Astrocyte (in vitro differentiated cells and primary cell): ENCODE measurements at regions not wholly inside any gene's neighbourhood (a gene's known extent, or its start where the extent isn't known, plus 50 kb on each side); places are given as distances from the start of the nearest gene placed in this dataset.

Experiments
- DNase-seq: peaks from one replicate; pipeline ENCODE4 v3.0.0-alpha.2; 2010; ENCODE audit warnings: low read depth
- FAIRE-seq: peaks from 2 replicates; lab custom pipeline; 2011; peaks lifted over from hg19 to GRCh38; lab: Jason Lieb, UNC
- H2AFZ ChIP-seq: 2 replicates; pipeline ENCODE4 v1.6.0; 2012; ENCODE audit warnings: low read depth, low read length, inconsistent platforms
- H3K27ac ChIP-seq: 2 replicates; pipeline ENCODE4 v1.5.1; 2011; ENCODE audit warnings: low read depth, low read length, inconsistent platforms
- H3K27me3 ChIP-seq: 2 replicates; pipeline ENCODE4 v1.6.0; 2011; ENCODE audit warnings: low read length, inconsistent platforms; ENCODE audit not compliant: insufficient read depth
- H3K36me3 ChIP-seq: 2 replicates; pipeline ENCODE4 v1.5.1; 2011; ENCODE audit warnings: low read length, inconsistent platforms; ENCODE audit not compliant: insufficient read depth
- H3K4me1 ChIP-seq: 2 replicates; pipeline ENCODE4 v1.5.1; 2011; ENCODE audit warnings: low read length, inconsistent platforms; ENCODE audit not compliant: insufficient read depth
- H3K4me2 ChIP-seq: 2 replicates; pipeline ENCODE4 v1.6.0; 2012; ENCODE audit warnings: low read length, inconsistent platforms
- H3K4me3 ChIP-seq: 2 replicates; pipeline ENCODE4 v1.5.1; 2011; ENCODE audit warnings: low read depth, mild to moderate bottlenecking, low read length, inconsistent platforms; ENCODE audit not compliant: insufficient read depth
- H3K79me2 ChIP-seq: 2 replicates; pipeline ENCODE4 v1.6.0; 2012; ENCODE audit warnings: mild to moderate bottlenecking, low read length, inconsistent platforms; ENCODE audit not compliant: insufficient read depth
- H3K9ac ChIP-seq: 2 replicates; pipeline ENCODE4 v1.6.0; 2012; ENCODE audit warnings: mild to moderate bottlenecking, low read length, inconsistent platforms
- H3K9me3 ChIP-seq: 2 replicates; pipeline ENCODE4 v1.5.1; 2012; ENCODE audit warnings: low read depth, mild to moderate bottlenecking, low read length, inconsistent platforms; ENCODE audit not compliant: insufficient read depth
- H4K20me1 ChIP-seq: 2 replicates; pipeline ENCODE4 v1.6.0; 2012; ENCODE audit warnings: low read length, inconsistent platforms; ENCODE audit not compliant: insufficient read depth
- H3K27ac Mint-ChIP-seq: one replicate; pipeline ENCODE4 v1.8.0; 2021; ENCODE audit warnings: mild to moderate bottlenecking, mixed read lengths; ENCODE audit not compliant: unreplicated experiment
- H3K27me3 Mint-ChIP-seq: one replicate; pipeline ENCODE4 v1.8.0; 2021; ENCODE audit warnings: low read depth, mixed read lengths; ENCODE audit not compliant: unreplicated experiment
- H3K36me3 Mint-ChIP-seq: one replicate; pipeline ENCODE4 v1.8.0; 2021; ENCODE audit warnings: low read depth, mixed read lengths; ENCODE audit not compliant: unreplicated experiment
- H3K4me1 Mint-ChIP-seq: one replicate; pipeline ENCODE4 v1.8.0; 2021; ENCODE audit warnings: low read depth, mixed read lengths; ENCODE audit not compliant: unreplicated experiment
- H3K4me3 Mint-ChIP-seq: one replicate; pipeline ENCODE4 v1.8.0; 2021; ENCODE audit warnings: mild to moderate bottlenecking, moderate library complexity, mixed read lengths; ENCODE audit not compliant: unreplicated experiment
- H3K9me3 Mint-ChIP-seq: one replicate; pipeline ENCODE4 v1.8.0; 2021; ENCODE audit warnings: mild to moderate bottlenecking, mixed read lengths; ENCODE audit not compliant: unreplicated experiment
- EZH2 ChIP-seq: IDR thresholded peaks from 2 replicates; pipeline ENCODE4 v1.6.1; 2012; ENCODE audit warnings: mild to moderate bottlenecking, low read length, inconsistent platforms; ENCODE audit not compliant: insufficient read depth
- TF ChIP-seq, protein P1 (sequence below): IDR thresholded peaks from 2 replicates; pipeline ENCODE4 v1.5.1; 2011; ENCODE audit warnings: low read depth, mild to moderate bottlenecking, inconsistent platforms, low read length, moderate library complexity; ENCODE audit not compliant: insufficient read depth

DNA sequence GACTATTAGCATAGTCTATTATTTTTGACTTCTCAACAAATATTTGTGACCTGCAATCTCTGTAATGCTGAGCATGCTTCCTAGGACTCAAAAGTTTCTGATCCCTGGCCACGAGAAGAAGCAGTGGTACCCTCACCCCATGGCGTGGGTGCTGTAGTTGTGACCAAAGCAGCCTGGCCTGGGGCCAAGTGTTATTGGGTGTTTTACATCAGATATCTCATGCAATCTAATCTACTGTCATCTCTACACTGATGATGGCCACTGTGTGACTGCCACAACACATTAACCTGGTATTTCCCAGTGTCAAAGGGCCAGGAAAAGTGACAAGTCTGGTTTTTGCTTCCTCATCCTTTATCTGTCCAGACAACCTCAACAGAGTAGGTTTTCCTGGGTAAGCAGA, 80.8 kb upstream of the WIPF1 start:
- Histone ChIP-seq H3K36me3 (no peaks in the 10 kb centered on the region), H3K4me3 (no peak overlapping the region), H2AFZ (no peak overlapping the region), H3K9me3 (no peaks in the 10 kb centered on the region), H3K27ac (no peak overlapping the region), H4K20me1 (peaks cover 32% of the 10 kb centered on the region), H3K9ac (no peak overlapping the region), H3K4me2 (no peak overlapping the region), H3K27me3 (no peaks in the 10 kb centered on the region), H3K79me2 (peaks cover 46% of the 10 kb centered on the region), H3K4me1 (peaks cover 10% of the 10 kb centered on the region)
- Mint-ChIP-seq H3K27ac (no peak overlapping the region), H3K9me3 (peaks cover 2% of the 10 kb centered on the region), H3K27me3 (no peaks in the 10 kb centered on the region), H3K36me3 (peaks cover 5% of the 10 kb centered on the region), H3K4me1 (peaks cover 5% of the 10 kb centered on the region), H3K4me3 (no peak overlapping the region)
- TF ChIP-seq, protein P1, sequence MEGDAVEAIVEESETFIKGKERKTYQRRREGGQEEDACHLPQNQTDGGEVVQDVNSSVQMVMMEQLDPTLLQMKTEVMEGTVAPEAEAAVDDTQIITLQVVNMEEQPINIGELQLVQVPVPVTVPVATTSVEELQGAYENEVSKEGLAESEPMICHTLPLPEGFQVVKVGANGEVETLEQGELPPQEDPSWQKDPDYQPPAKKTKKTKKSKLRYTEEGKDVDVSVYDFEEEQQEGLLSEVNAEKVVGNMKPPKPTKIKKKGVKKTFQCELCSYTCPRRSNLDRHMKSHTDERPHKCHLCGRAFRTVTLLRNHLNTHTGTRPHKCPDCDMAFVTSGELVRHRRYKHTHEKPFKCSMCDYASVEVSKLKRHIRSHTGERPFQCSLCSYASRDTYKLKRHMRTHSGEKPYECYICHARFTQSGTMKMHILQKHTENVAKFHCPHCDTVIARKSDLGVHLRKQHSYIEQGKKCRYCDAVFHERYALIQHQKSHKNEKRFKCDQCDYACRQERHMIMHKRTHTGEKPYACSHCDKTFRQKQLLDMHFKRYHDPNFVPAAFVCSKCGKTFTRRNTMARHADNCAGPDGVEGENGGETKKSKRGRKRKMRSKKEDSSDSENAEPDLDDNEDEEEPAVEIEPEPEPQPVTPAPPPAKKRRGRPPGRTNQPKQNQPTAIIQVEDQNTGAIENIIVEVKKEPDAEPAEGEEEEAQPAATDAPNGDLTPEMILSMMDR = no peak
- TF ChIP-seq EZH2 = no peak
- FAIRE-seq (no peak), DNase-seq (no peak)

DNA sequence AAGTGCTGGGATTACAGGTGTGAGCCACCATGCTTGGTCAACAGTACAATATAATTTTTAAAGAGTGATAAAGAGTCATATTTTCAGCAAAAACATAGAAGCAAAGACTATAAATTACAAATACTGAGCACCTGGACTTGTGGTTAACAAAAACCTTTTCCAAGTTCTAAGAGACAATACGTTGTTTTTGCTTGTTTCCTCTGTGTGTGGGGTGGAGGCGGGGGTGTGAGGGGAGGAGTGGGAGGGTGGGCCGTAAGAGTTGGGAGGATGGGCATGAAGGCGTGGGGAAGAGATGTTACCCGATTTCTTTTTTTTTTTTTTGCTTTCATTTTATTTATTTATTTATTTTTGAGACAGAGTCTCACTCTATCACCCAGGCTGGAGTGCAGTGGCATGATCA, 78.0 kb upstream of the WIPF1 start:
- peaks cover 3% of the 10 kb centered on the region for H3K4me1 Mint-ChIP-seq
- H3K9me3 ChIP-seq = no peaks in the 10 kb centered on the region
- H3K36me3 Mint-ChIP-seq = peaks cover 23% of the 10 kb centered on the region
- H3K79me2 ChIP-seq = peaks cover 32% of the 10 kb centered on the region
- peaks cover 10% of the 10 kb centered on the region for H3K9me3 Mint-ChIP-seq
- no peak overlapping the region for H3K27ac Mint-ChIP-seq
- no peak overlapping the region for H3K4me3 ChIP-seq
- no peak overlapping the region for H3K4me2 ChIP-seq
- no peak overlapping the region for H3K9ac ChIP-seq
- no peak overlapping the region for H2AFZ ChIP-seq
- no peaks in the 10 kb centered on the region for H3K27me3 Mint-ChIP-seq
- peaks cover 29% of the 10 kb centered on the region for H4K20me1 ChIP-seq
- H3K27ac ChIP-seq = no peak overlapping the region
- H3K27me3 ChIP-seq = no peaks in the 10 kb centered on the region
- H3K4me3 Mint-ChIP-seq = no peak overlapping the region
- FAIRE-seq (no peak), DNase-seq (no peak)
- H3K36me3 ChIP-seq = no peaks in the 10 kb centered on the region
- H3K4me1 ChIP-seq = no peaks in the 10 kb centered on the region
- TF ChIP-seq EZH2 = no peak
- TF ChIP-seq, protein P1 = no peak

DNA sequence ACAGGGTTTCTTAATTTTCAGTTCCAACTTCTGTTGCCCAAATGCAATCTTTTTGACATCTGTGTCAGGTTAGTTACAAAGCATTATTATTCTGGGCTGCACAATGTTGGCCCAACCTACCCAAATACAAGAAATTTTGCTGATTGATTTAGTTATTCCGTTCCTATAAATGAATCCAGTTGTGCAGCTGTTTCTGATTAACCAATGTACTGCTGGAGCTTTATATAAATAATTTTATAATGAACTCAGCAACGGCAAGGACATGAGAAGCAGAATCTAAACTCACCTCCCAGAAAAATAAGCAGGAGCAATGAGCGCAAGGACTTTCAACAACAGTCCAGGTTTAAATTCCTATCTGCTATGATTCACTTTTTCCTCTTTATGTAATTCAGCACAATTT, 76.3 kb upstream of the WIPF1 start:
- Mint-ChIP-seq H3K4me1 (no peaks in the 10 kb centered on the region), H3K27ac (no peak overlapping the region), H3K9me3 (peaks cover 10% of the 10 kb centered on the region), H3K27me3 (no peaks in the 10 kb centered on the region), H3K4me3 (no peak overlapping the region), H3K36me3 (peaks cover 21% of the 10 kb centered on the region)
- DNase-seq (peak; percentile 40), FAIRE-seq (no peak)
- TF ChIP-seq EZH2 = no peak
- TF ChIP-seq, protein P1 = no peak
- H3K27me3 ChIP-seq = no peaks in the 10 kb centered on the region
- no peaks in the 10 kb centered on the region for H3K4me1 ChIP-seq
- no peak overlapping the region for H2AFZ ChIP-seq
- H3K79me2 ChIP-seq = peaks cover 17% of the 10 kb centered on the region
- H3K27ac ChIP-seq = no peak overlapping the region
- no peak overlapping the region for H3K4me2 ChIP-seq
- H3K36me3 ChIP-seq = no peaks in the 10 kb centered on the region
- peaks cover 20% of the 10 kb centered on the region for H4K20me1 ChIP-seq
- no peak overlapping the region for H3K9ac ChIP-seq
- no peak overlapping the region for H3K4me3 ChIP-seq
- no peaks in the 10 kb centered on the region for H3K9me3 ChIP-seq
